ENCODE measurements at regions not wholly inside any gene's neighbourhood (a gene's known extent, or its start where the extent isn't known, plus 50 kb on each side); places are given as distances from the start of the nearest gene placed in this dataset.

DNA sequence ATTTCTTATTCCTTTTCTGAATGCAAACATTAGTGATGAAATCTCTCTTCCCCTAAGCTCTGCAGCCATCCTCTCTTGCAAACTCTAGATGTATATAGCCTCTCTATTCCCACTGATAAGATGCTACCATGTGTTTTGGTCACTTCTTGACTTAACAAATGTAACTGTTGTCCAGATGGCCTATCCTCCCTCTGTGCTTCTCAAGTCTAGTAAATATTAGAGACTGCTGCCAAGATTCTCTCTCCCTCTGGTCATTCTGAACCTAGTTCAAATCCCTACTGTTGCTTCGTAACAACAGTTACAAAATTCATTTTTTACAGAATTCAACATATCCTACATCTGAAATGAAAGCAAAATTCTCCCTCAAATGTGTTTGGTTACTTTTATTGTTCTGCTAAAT, 156.6 kb downstream of the TXNL1 start:
- no peak for ATAC-seq
- Histone ChIP-seq H3K4me1 (no peaks in the 10 kb centered on the region), H3K9me3 (no peaks in the 10 kb centered on the region), H3K4me3 (no peak overlapping the region), H3K27me3 (no peaks in the 10 kb centered on the region), H3K27ac (no peak overlapping the region), H3K36me3 (no peaks in the 10 kb centered on the region)
- WGBS, 2 donors (ENCODE audit: low coverage in 1 of 2) = 80 to 100% methylated on average over 1 of the region's 1 CpG
- TF ChIP-seq POLR2A (IDR thresholded peaks at IDR 0.05) (no peak), POLR2AphosphoS5 (IDR thresholded peaks at IDR 0.05) (no peak), EP300 (IDR thresholded peaks at IDR 0.05) (no peak)
- TF ChIP-seq, protein P1, sequence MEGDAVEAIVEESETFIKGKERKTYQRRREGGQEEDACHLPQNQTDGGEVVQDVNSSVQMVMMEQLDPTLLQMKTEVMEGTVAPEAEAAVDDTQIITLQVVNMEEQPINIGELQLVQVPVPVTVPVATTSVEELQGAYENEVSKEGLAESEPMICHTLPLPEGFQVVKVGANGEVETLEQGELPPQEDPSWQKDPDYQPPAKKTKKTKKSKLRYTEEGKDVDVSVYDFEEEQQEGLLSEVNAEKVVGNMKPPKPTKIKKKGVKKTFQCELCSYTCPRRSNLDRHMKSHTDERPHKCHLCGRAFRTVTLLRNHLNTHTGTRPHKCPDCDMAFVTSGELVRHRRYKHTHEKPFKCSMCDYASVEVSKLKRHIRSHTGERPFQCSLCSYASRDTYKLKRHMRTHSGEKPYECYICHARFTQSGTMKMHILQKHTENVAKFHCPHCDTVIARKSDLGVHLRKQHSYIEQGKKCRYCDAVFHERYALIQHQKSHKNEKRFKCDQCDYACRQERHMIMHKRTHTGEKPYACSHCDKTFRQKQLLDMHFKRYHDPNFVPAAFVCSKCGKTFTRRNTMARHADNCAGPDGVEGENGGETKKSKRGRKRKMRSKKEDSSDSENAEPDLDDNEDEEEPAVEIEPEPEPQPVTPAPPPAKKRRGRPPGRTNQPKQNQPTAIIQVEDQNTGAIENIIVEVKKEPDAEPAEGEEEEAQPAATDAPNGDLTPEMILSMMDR (IDR thresholded peaks at IDR 0.05) = no peak

DNA sequence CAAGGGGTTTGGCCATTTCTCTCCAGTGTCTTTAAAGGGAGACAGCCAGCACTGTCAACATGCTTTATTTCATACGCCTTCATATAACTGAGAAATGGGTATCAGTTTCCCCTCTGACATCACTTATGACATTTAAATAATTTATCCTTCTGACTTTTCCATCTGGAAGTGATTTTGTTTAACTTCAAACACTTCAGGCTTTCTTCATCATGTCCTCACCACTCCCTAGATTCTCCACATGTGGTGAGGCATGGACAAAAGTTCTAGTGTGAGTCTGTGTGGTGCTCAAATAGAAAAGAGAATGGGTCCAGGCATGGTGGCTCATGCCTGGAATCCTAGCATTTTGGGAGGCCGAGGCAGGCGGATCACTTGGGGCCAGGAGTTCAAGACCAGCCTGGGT, 158.6 kb downstream of the TXNL1 start:
- Histone ChIP-seq H3K9me3 (no peaks in the 10 kb centered on the region), H3K4me3 (no peak overlapping the region), H3K4me1 (no peaks in the 10 kb centered on the region), H3K27ac (no peak overlapping the region), H3K27me3 (no peaks in the 10 kb centered on the region), H3K36me3 (no peaks in the 10 kb centered on the region)
- 93 to 100% methylated on average over 2 of the region's 3 CpGs for WGBS, 2 donors (ENCODE audit: low coverage in 1 of 2)
- TF ChIP-seq EP300 (IDR thresholded peaks at IDR 0.05) = no peak
- no peak for TF ChIP-seq POLR2AphosphoS5 (IDR thresholded peaks at IDR 0.05)
- TF ChIP-seq POLR2A (IDR thresholded peaks at IDR 0.05) = no peak
- TF ChIP-seq, protein P1 (IDR thresholded peaks at IDR 0.05) = no peak
- no peak for ATAC-seq

DNA sequence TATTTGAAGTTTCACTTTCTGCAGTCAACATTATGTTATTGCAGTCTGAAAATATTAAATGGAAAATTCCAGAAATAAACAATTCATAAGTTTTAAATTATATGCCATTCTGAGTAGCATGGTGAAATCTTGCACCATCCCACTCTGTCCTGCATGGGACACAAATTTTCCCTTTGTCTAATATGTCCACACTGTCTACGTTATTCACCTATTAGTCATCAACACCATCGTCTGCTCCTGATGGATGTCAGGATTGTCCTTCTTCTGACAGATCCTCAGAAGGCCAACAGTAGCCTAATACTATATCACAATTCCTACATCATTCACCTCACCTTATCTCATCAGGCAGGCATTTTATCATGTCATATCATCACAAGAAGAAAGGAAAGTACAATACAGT, 163.1 kb downstream of the TXNL1 start:
- Histone ChIP-seq H3K36me3 (no peaks in the 10 kb centered on the region), H3K9me3 (no peaks in the 10 kb centered on the region), H3K27ac (no peak overlapping the region), H3K4me1 (no peaks in the 10 kb centered on the region), H3K27me3 (no peaks in the 10 kb centered on the region), H3K4me3 (no peak overlapping the region)
- ATAC-seq = no peak
- 55 to 73% methylated on average over 2 of the region's 2 CpGs for WGBS, 2 donors (ENCODE audit: low coverage in 1 of 2)
- TF ChIP-seq POLR2AphosphoS5 (IDR thresholded peaks at IDR 0.05) (no peak), EP300 (IDR thresholded peaks at IDR 0.05) (no peak)
- TF ChIP-seq, protein P1 (IDR thresholded peaks at IDR 0.05) = no peak

DNA sequence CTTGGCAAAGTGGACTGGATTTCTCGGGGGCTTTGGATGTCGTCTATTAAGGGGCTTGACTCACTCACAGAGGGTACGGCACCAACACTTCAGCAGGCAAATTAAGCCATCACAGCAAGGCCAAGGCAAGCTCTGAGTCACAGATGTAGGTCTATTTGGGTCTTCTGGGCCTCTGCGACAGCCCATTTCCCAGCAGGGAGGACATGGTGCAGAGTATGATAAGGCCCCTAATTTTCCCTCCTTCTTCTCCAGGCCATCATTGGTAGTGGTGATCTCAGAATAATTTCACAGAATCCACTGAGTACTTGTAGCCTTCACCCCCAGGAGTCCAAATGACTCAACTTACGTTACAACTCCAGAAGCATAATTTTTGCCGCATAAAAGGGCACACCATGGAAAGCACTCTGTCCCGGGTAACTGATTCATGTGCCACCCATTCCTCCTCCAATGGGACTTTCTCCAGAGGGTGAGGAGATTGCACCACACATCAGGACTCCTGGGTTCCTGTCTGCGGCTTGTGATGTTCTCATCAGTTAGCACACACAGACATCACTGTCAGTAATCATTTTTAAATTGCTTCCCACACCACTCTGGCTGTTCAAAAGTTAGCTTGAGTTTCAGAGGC, 164.9 kb downstream of the TXNL1 start:
- Histone ChIP-seq H3K4me1 (peaks cover 0 to 7% (median 0%) of the 10 kb centered on the region in 3 donors), H3K9me3 (no peaks in the 10 kb centered on the region), H3K4me3 (no peak overlapping the region), H3K27ac (no peak overlapping the region), H3K36me3 (no peaks in the 10 kb centered on the region), H3K27me3 (no peaks in the 10 kb centered on the region)
- TF ChIP-seq EP300 (IDR thresholded peaks at IDR 0.05) (no peak), POLR2A (IDR thresholded peaks at IDR 0.05) (no peak), POLR2AphosphoS5 (IDR thresholded peaks at IDR 0.05) (no peak)
- TF ChIP-seq, protein P1 (IDR thresholded peaks at IDR 0.05) = no peak
- 96 to 97% methylated on average over 8 of the region's 8 CpGs for WGBS, 2 donors (ENCODE audit: low coverage in 1 of 2)
- ATAC-seq = no peak

All from gastroesophageal sphincter (tissue), 4 donors.